OCI-LY1 (cell line): ENCODE measurements at regions not wholly inside any gene's neighbourhood (a gene's known extent, or its start where the extent isn't known, plus 50 kb on each side); places are given as distances from the start of the nearest gene placed in this dataset.

Experiments
- H2AFZ ChIP-seq: fragments of 200-600 bp; sonication (generic), shearing (Covaris generic); 2 replicates; pipeline ENCODE4 v1.6.0; 2014; ENCODE audit warnings: antibody characterized with exemption, mild to moderate bottlenecking, low read length
- H3F3A ChIP-seq: fragments of 200-600 bp; sonication (generic), shearing (Covaris generic); 2 replicates; pipeline ENCODE4 v1.6.0; 2014; ENCODE audit warnings: mild to moderate bottlenecking, antibody characterized with exemption, low read length, moderate library complexity; ENCODE audit not compliant: insufficient read depth
- H3K27ac ChIP-seq: fragments of 200-600 bp; sonication (generic); 2 replicates; pipeline ENCODE4 v1.5.1; 2014; ENCODE audit warnings: low read length, mixed run types, mild to moderate bottlenecking, low read depth; ENCODE audit not compliant: poor library complexity, severe bottlenecking
- H3K27me3 ChIP-seq: fragments of 200-600 bp; sonication (generic); 2 replicates; pipeline ENCODE4 v1.6.0; 2014; ENCODE audit warnings: antibody characterized with exemption, mild to moderate bottlenecking, low read length, moderate library complexity; ENCODE audit not compliant: insufficient read depth
- H3K36me3 ChIP-seq: fragments of 200-600 bp; sonication (generic); 2 replicates; pipeline ENCODE4 v1.6.1; 2014; ENCODE audit warnings: mild to moderate bottlenecking, antibody characterized with exemption, low read length, moderate library complexity, mixed read lengths; ENCODE audit not compliant: insufficient read depth
- H3K4me1 ChIP-seq: fragments of 200-600 bp; sonication (generic); 2 replicates; pipeline ENCODE4 v1.5.1; 2014; ENCODE audit warnings: mild to moderate bottlenecking, low read length, moderate library complexity; ENCODE audit not compliant: insufficient read depth, severe bottlenecking
- H3K4me2 ChIP-seq: fragments of 200-600 bp; sonication (generic), shearing (Covaris generic); 2 replicates; pipeline ENCODE4 v1.6.1; 2014; ENCODE audit warnings: low read length
- H3K4me3 ChIP-seq: fragments of 200-600 bp; sonication (generic); 2 replicates; pipeline ENCODE4 v1.5.1; 2014; ENCODE audit warnings: low read length, low read depth, mild to moderate bottlenecking, mixed read lengths; ENCODE audit not compliant: poor library complexity, severe bottlenecking
- H3K79me2 ChIP-seq: fragments of 200-600 bp; shearing (Covaris generic); 2 replicates; pipeline ENCODE4 v1.6.1; 2016; ENCODE audit warnings: mixed run types, low read length, mixed read lengths; ENCODE audit not compliant: insufficient read depth
- H3K9ac ChIP-seq: fragments of 200-600 bp; sonication (generic), shearing (Covaris generic); 2 replicates; pipeline ENCODE4 v1.6.1; 2014; ENCODE audit warnings: mild to moderate bottlenecking, low read length, mixed read lengths
- H3K9me2 ChIP-seq: fragments of 200-600 bp; sonication (generic), shearing (Covaris generic); 2 replicates; pipeline ENCODE4 v1.6.1; 2014; ENCODE audit warnings: low read depth, mild to moderate bottlenecking, low read length, mixed read lengths
- H3K9me3 ChIP-seq: fragments of 200-600 bp; shearing (Covaris generic); 2 replicates; pipeline ENCODE4 v1.6.1; 2014; ENCODE audit warnings: low read length, mixed read lengths
- H4K20me1 ChIP-seq: fragments of 200-600 bp; sonication (generic), shearing (Covaris generic); 2 replicates; pipeline ENCODE4 v1.6.0; 2016; ENCODE audit warnings: mild to moderate bottlenecking, low read length; ENCODE audit not compliant: insufficient read depth
- EZH2 ChIP-seq: fragments of 200-600 bp; sonication (generic), shearing (Covaris generic); IDR thresholded peaks from 2 replicates; pipeline ENCODE4 v1.8.0; 2017; ENCODE audit warnings: borderline replicate concordance, mixed run types, mild to moderate bottlenecking, antibody characterized with exemption, low read length, moderate library complexity, mixed read lengths
- TF ChIP-seq, protein P1 (sequence below): fragments of 200-600 bp; sonication (generic), shearing (Covaris generic); IDR thresholded peaks from 2 replicates; pipeline ENCODE4 v1.5.1; 2017; ENCODE audit warnings: mild to moderate bottlenecking, antibody characterized with exemption, low read length, moderate library complexity, mixed read lengths

DNA sequence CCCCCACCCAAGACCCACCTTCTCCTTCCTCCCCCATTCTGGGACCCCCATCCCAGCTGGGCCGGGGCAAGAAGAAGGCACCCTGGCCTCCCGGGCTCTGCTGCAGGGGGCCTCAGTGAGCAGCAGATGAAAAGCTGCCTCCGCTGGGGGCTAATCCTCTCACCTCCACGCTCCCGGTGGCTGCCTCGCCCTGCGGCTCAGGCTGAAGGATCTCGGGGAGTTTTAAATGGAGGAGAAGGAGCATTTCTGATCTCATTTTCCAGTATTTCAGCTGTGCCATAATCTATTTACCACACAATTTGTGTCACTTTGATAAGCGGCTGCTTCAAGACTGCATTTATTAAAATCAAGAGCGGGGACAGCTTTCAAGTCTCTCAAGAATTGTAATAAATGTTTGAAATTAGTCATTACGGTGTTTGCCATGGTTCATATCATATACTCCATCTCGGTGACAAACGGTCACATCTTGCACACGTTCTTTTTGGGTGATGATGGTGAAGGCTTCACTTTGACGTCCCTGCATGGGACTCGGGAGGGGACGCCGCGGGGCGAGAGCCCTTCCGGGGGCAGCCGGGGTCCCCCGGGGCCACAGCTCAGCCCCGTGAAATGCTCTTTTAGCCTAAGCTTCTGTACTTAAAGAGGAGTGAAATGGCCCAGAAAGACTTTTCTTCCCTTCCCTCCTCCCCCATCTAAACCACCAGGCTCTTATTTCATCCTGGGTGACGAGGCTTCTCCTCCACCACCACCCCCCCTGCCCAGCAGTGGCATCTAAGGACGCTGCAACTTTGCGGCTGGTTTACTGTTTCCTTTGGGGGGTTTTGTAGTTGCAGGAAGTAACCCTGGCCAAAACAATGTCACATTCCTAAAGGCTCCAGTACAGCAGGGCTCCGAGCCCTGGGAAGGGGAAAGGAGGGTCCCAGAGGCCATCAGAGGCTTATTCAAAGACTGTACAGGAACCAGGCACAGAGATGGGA is 313.1 kb upstream of the TNRC6C start:
- H3K9ac ChIP-seq: no peak overlapping the region
- no peak overlapping the region for H3K4me3 ChIP-seq
- no peaks in the 10 kb centered on the region; the same call in 1 of the 2 replicates for H3K27me3 ChIP-seq
- H4K20me1 ChIP-seq: no peaks in the 10 kb centered on the region
- H3K79me2 ChIP-seq: no peaks in the 10 kb centered on the region
- H3F3A ChIP-seq: no peaks in the 10 kb centered on the region
- no peak overlapping the region for H3K27ac ChIP-seq
- H3K36me3 ChIP-seq: no peaks in the 10 kb centered on the region
- TF ChIP-seq EZH2: no peak
- TF ChIP-seq, protein P1, sequence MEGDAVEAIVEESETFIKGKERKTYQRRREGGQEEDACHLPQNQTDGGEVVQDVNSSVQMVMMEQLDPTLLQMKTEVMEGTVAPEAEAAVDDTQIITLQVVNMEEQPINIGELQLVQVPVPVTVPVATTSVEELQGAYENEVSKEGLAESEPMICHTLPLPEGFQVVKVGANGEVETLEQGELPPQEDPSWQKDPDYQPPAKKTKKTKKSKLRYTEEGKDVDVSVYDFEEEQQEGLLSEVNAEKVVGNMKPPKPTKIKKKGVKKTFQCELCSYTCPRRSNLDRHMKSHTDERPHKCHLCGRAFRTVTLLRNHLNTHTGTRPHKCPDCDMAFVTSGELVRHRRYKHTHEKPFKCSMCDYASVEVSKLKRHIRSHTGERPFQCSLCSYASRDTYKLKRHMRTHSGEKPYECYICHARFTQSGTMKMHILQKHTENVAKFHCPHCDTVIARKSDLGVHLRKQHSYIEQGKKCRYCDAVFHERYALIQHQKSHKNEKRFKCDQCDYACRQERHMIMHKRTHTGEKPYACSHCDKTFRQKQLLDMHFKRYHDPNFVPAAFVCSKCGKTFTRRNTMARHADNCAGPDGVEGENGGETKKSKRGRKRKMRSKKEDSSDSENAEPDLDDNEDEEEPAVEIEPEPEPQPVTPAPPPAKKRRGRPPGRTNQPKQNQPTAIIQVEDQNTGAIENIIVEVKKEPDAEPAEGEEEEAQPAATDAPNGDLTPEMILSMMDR: no peak
- no peaks in the 10 kb centered on the region for H3K4me1 ChIP-seq
- no peak overlapping the region for H2AFZ ChIP-seq
- H3K4me2 ChIP-seq: no peak overlapping the region
- no peaks in the 10 kb centered on the region for H3K9me3 ChIP-seq
- H3K9me2 ChIP-seq: no peaks in the 10 kb centered on the region

DNA sequence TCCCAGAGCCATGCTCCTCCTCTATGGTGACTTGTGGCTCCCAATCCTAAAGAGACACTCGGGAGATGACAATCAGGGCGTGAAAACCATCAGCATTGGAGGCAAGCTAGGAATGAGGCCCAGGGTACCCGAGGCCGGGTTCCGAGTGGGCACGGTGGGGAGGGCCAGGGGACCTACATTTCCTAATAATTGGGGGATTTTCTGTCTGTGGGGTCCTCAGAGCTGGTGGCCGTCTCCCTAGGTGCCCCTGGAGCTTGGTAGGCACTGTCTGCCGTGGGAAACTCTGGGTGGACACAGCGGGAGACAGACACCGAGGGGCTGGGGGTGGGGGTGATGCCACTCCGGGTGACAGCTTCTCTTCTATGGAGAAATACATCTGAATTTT is 312.5 kb upstream of the TNRC6C start:
- H4K20me1 ChIP-seq: no peaks in the 10 kb centered on the region
- no peaks in the 10 kb centered on the region for H3K4me1 ChIP-seq
- H3K9me2 ChIP-seq: no peaks in the 10 kb centered on the region
- H3K4me3 ChIP-seq: no peak overlapping the region
- no peaks in the 10 kb centered on the region for H3F3A ChIP-seq
- H3K4me2 ChIP-seq: no peak overlapping the region
- no peaks in the 10 kb centered on the region for H3K36me3 ChIP-seq
- H2AFZ ChIP-seq: no peak overlapping the region
- H3K9ac ChIP-seq: no peak overlapping the region
- no peak overlapping the region for H3K27ac ChIP-seq
- TF ChIP-seq, protein P1: no peak
- no peak for TF ChIP-seq EZH2
- no peaks in the 10 kb centered on the region; the same call in 1 of the 2 replicates for H3K27me3 ChIP-seq
- H3K9me3 ChIP-seq: no peaks in the 10 kb centered on the region
- H3K79me2 ChIP-seq: no peaks in the 10 kb centered on the region

GRCh38 chr17:77647531-77647930 is 311.0 kb upstream of the TNRC6C start:
- no peak overlapping the region for H3K4me3 ChIP-seq

More at GRCh38 chr17:77647531-77647930, 311.0 kb upstream of the TNRC6C start:
- H3K4me2 ChIP-seq: no peak overlapping the region
- H3K4me1 ChIP-seq: no peaks in the 10 kb centered on the region
- no peak for TF ChIP-seq EZH2
- TF ChIP-seq, protein P1: no peak
- no peaks in the 10 kb centered on the region for H4K20me1 ChIP-seq
- no peak overlapping the region for H3K27ac ChIP-seq
- H3K79me2 ChIP-seq: no peaks in the 10 kb centered on the region
- H2AFZ ChIP-seq: no peak overlapping the region
- no peaks in the 10 kb centered on the region for H3K9me2 ChIP-seq
- no peaks in the 10 kb centered on the region for H3F3A ChIP-seq
- H3K27me3 ChIP-seq: no peaks in the 10 kb centered on the region; the same call in 1 of the 2 replicates
- H3K36me3 ChIP-seq: no peaks in the 10 kb centered on the region
- H3K9me3 ChIP-seq: no peaks in the 10 kb centered on the region
- no peak overlapping the region for H3K9ac ChIP-seq
